ENCODE measurements at regions not wholly inside any gene's neighbourhood (a gene's known extent, or its start where the extent isn't known, plus 50 kb on each side); places are given as distances from the start of the nearest gene placed in this dataset.

DNA sequence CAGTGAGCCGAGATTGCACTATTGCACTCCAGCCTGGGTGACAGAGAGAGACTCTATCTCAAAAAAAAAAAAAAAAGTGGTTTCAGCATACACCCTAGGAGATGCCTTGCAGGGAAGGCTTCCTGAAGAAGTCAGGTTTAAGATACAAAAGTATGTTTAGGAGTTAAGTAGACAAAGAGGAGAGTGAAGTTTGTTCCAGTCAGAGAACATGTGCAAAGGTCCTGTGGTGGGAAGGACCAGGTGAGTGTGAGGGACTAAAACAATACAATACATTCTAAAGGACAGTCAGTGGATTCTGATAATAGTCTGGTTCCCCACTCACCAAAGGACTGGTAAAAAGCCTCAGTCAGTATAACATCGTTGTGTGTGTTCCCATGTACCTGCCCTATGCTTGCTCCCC, 299.3 kb downstream of the HIVEP2 start:
- H3K9me3 ChIP-seq (ENCODE audit: insufficient read depth, low read length) = no peaks in the 10 kb centered on the region
- H2AFZ ChIP-seq (ENCODE audit: low read depth, low read length, severe bottlenecking) = no peak overlapping the region
- no peak overlapping the region for H3K9ac ChIP-seq (ENCODE audit: low read length)
- H3K4me3 ChIP-seq (ENCODE audit: insufficient read depth, low read length, poor library complexity, severe bottlenecking) = no peak overlapping the region
- no peak overlapping the region for H3K27ac ChIP-seq (ENCODE audit: low read depth, low read length)
- no peaks in the 10 kb centered on the region for H3F3A ChIP-seq (ENCODE audit: insufficient read depth)
- no peaks in the 10 kb centered on the region for H3K9me2 ChIP-seq (replicated peaks; ENCODE audit: insufficient read depth, low read length)
- H3K79me2 ChIP-seq (ENCODE audit: insufficient read depth, low read length) = no peaks in the 10 kb centered on the region
- no peaks in the 10 kb centered on the region for H3K36me3 ChIP-seq (ENCODE audit: low read length)
- TF ChIP-seq EZH2phosphoT487 (conservative IDR thresholded peaks at IDR 0.05; ENCODE audit: low read length) = no peak
- TF ChIP-seq, protein P1, sequence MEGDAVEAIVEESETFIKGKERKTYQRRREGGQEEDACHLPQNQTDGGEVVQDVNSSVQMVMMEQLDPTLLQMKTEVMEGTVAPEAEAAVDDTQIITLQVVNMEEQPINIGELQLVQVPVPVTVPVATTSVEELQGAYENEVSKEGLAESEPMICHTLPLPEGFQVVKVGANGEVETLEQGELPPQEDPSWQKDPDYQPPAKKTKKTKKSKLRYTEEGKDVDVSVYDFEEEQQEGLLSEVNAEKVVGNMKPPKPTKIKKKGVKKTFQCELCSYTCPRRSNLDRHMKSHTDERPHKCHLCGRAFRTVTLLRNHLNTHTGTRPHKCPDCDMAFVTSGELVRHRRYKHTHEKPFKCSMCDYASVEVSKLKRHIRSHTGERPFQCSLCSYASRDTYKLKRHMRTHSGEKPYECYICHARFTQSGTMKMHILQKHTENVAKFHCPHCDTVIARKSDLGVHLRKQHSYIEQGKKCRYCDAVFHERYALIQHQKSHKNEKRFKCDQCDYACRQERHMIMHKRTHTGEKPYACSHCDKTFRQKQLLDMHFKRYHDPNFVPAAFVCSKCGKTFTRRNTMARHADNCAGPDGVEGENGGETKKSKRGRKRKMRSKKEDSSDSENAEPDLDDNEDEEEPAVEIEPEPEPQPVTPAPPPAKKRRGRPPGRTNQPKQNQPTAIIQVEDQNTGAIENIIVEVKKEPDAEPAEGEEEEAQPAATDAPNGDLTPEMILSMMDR (IDR thresholded peaks at IDR 0.05; ENCODE audit: insufficient read depth, low read length, poor library complexity, severe bottlenecking) = no peak
- H4K20me1 ChIP-seq (ENCODE audit: low read depth, low read length) = no peaks in the 10 kb centered on the region
- H3K4me2 ChIP-seq (ENCODE audit: low read depth, low read length, poor library complexity, severe bottlenecking) = no peak overlapping the region
- H3K27me3 ChIP-seq (ENCODE audit: low read length) = no peaks in the 10 kb centered on the region

- no peak overlapping the region for H2AFZ ChIP-seq (ENCODE audit: low read depth, low read length, severe bottlenecking)
- H3K27me3 ChIP-seq (ENCODE audit: low read length) = no peaks in the 10 kb centered on the region
- no peaks in the 10 kb centered on the region for H4K20me1 ChIP-seq (ENCODE audit: low read depth, low read length)
- no peak overlapping the region for H3K27ac ChIP-seq (ENCODE audit: low read depth, low read length)
- H3K79me2 ChIP-seq (ENCODE audit: insufficient read depth, low read length) = no peaks in the 10 kb centered on the region
- H3K4me2 ChIP-seq (ENCODE audit: low read depth, low read length, poor library complexity, severe bottlenecking) = no peak overlapping the region
- TF ChIP-seq, protein P1 (IDR thresholded peaks at IDR 0.05; ENCODE audit: insufficient read depth, low read length, poor library complexity, severe bottlenecking) = no peak
- no peak for TF ChIP-seq EZH2phosphoT487 (conservative IDR thresholded peaks at IDR 0.05; ENCODE audit: low read length)
- H3K9ac ChIP-seq (ENCODE audit: low read length) = no peak overlapping the region
- H3K4me3 ChIP-seq (ENCODE audit: insufficient read depth, low read length, poor library complexity, severe bottlenecking) = no peak overlapping the region
- no peaks in the 10 kb centered on the region for H3F3A ChIP-seq (ENCODE audit: insufficient read depth)
- H3K36me3 ChIP-seq (ENCODE audit: low read length) = no peaks in the 10 kb centered on the region
- H3K9me2 ChIP-seq (replicated peaks; ENCODE audit: insufficient read depth, low read length) = no peaks in the 10 kb centered on the region
- no peaks in the 10 kb centered on the region for H3K9me3 ChIP-seq (ENCODE audit: insufficient read depth, low read length)
Observed at GRCh38 chr6:142647449-142648035, 297.4 kb downstream of the HIVEP2 start.

DNA sequence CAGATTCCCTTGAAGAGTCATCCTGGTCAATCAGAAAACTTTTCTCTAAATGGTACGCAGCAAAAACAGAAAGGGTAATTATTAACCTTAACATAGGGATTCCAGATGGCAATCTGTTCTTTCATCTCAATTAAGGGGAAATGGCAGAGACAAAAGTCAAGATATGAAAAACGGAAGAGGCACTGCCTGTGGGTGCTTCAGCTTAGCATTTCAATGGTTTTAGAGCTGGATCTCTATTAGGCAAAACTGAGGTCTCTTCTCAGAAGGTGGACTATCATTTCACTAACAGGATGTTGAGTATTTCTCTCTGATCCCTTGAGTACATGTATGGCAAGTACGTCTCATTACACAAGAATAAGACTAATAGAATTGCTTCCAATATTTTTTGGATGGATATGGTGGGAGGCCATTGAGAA, 296.9 kb downstream of the HIVEP2 start:
- no peaks in the 10 kb centered on the region for H3F3A ChIP-seq (ENCODE audit: insufficient read depth)
- no peak overlapping the region for H3K9ac ChIP-seq (ENCODE audit: low read length)
- H3K4me2 ChIP-seq (ENCODE audit: low read depth, low read length, poor library complexity, severe bottlenecking) = no peak overlapping the region
- H3K9me2 ChIP-seq (replicated peaks; ENCODE audit: insufficient read depth, low read length) = no peaks in the 10 kb centered on the region
- TF ChIP-seq EZH2phosphoT487 (conservative IDR thresholded peaks at IDR 0.05; ENCODE audit: low read length) = no peak
- TF ChIP-seq, protein P1 (IDR thresholded peaks at IDR 0.05; ENCODE audit: insufficient read depth, low read length, poor library complexity, severe bottlenecking) = no peak
- no peaks in the 10 kb centered on the region for H3K27me3 ChIP-seq (ENCODE audit: low read length)
- H4K20me1 ChIP-seq (ENCODE audit: low read depth, low read length) = no peaks in the 10 kb centered on the region
- no peak overlapping the region for H3K4me3 ChIP-seq (ENCODE audit: insufficient read depth, low read length, poor library complexity, severe bottlenecking)
- no peak overlapping the region for H3K27ac ChIP-seq (ENCODE audit: low read depth, low read length)
- no peaks in the 10 kb centered on the region for H3K79me2 ChIP-seq (ENCODE audit: insufficient read depth, low read length)
- H3K36me3 ChIP-seq (ENCODE audit: low read length) = no peaks in the 10 kb centered on the region
- H3K9me3 ChIP-seq (ENCODE audit: insufficient read depth, low read length) = no peaks in the 10 kb centered on the region
- H2AFZ ChIP-seq (ENCODE audit: low read depth, low read length, severe bottlenecking) = no peak overlapping the region
